Fibroblast of mammary gland (primary cell): ENCODE measurements at regions not wholly inside any gene's neighbourhood (a gene's known extent, or its start where the extent isn't known, plus 50 kb on each side); places are given as distances from the start of the nearest gene placed in this dataset.
"Not testable (repeated sequence)": the region's sequence is repeated elsewhere in the genome, so short reads cannot be mapped to it uniquely, and the experiment has no call there.

Source experiments
- DNase-seq: peaks from one replicate; pipeline ENCODE4 v3.0.0-alpha.2; 2010; ENCODE audit warnings: low read depth
- H3K4me3 ChIP-seq: 2 replicates; pipeline ENCODE4 v1.5.1; 2011; ENCODE audit warnings: low read depth, mild to moderate bottlenecking, low read length, moderate library complexity; ENCODE audit not compliant: control insufficient read depth
- CTCF ChIP-seq: conservative IDR thresholded peaks from 2 replicates; pipeline ENCODE4 v1.5.1; 2011; ENCODE audit warnings: low read depth, low read length, inconsistent platforms; ENCODE audit not compliant: control insufficient read depth, insufficient read depth

- DNase-seq: no peak
- H3K4me3 ChIP-seq: no peak overlapping the region
- no peak for TF ChIP-seq CTCF
These were observed 376.3 kb downstream of the IPMK start for GRCh38 chr10:57891201-57892006.

- H3K4me3 ChIP-seq: no peak overlapping the region
- DNase-seq: no peak
- TF ChIP-seq CTCF: no peak
These were observed 377.0 kb downstream of the IPMK start for GRCh38 chr10:57890691-57891090.

- H3K4me3 ChIP-seq, DNase-seq: not testable (repeated sequence)
These were observed 382.1 kb downstream of the IPMK start for GRCh38 chr10:57885618-57885968.

GRCh38 chr10:57884965-57885617 is 382.6 kb downstream of the IPMK start:
- DNase-seq: no peak
- TF ChIP-seq CTCF: no peak
- no peak overlapping the region for H3K4me3 ChIP-seq

- TF ChIP-seq CTCF: no peak
- DNase-seq: no peak
- H3K4me3 ChIP-seq: no peak overlapping the region
These were observed 383.3 kb downstream of the IPMK start for GRCh38 chr10:57884407-57884806.

- no peak overlapping the region for H3K4me3 ChIP-seq
- TF ChIP-seq CTCF: no peak
- peak; percentile 1 for DNase-seq
These were observed 387.1 kb downstream of the IPMK start for GRCh38 chr10:57880446-57881227.

GRCh38 chr10:57874810-57875209 is 392.9 kb downstream of the IPMK start:
- H3K4me3 ChIP-seq: no peak overlapping the region
- TF ChIP-seq CTCF: no peak

More at GRCh38 chr10:57874810-57875209, 392.9 kb downstream of the IPMK start:
- no peak for DNase-seq
